Colonic mucosa (tissue), 4 donors: ENCODE measurements at regions not wholly inside any gene's neighbourhood (a gene's known extent, or its start where the extent isn't known, plus 50 kb on each side); places are given as distances from the start of the nearest gene placed in this dataset.
"Not testable (repeated sequence)": the region's sequence is repeated elsewhere in the genome, so short reads cannot be mapped to it uniquely, and the experiment has no call there.

ENCODE experiments used
- DNase-seq: peaks from one replicate; pipeline ENCODE4 v3.0.0-alpha.2; 2020
- H3K27ac ChIP-seq: fragments of 200-600 bp; one replicate; pipeline ENCODE4 v1.8.0; 2021
- H3K27me3 ChIP-seq: fragments of 200-600 bp; one replicate; pipeline ENCODE4 v1.8.0; 2021
- H3K36me3 ChIP-seq: fragments of 200-600 bp; one replicate; pipeline ENCODE4 v1.8.0; 2021
- H3K4me1 ChIP-seq: fragments of 200-600 bp; one replicate; pipeline ENCODE4 v1.8.0; 2021; ENCODE audit warnings: mild to moderate bottlenecking
- H3K4me3 ChIP-seq: fragments of 200-600 bp; one replicate; pipeline ENCODE4 v1.8.0; 2021
- H3K9ac ChIP-seq, 2 donors: one replicate each; pipeline ENCODE4 v1.7.0; 2013; ENCODE audit warnings: control low read depth in 2 of 2, low read depth in 2 of 2, low read length in 2 of 2
- H3K9me3 ChIP-seq: fragments of 200-600 bp; one replicate; pipeline ENCODE4 v1.8.0; 2021
- intact Hi-C: fragments of 100-400 bp; cut with DNase I; formaldehyde crosslinking; loops from one replicate; pipeline ENCODE4 v1.14.1; 2022
- TF ChIP-seq, protein P1 (sequence below): fragments of 200-600 bp; IDR thresholded peaks from one replicate; pipeline ENCODE4 v1.8.0; 2022; ENCODE audit warnings: antibody characterized with exemption, mild to moderate bottlenecking
- donor health status: healthy.
- donor health status: DM: no; HTN: no; CAD: no.
- donor health status: DM: no; HTN: no; CAD: no.

GRCh38 chr15:31710806-31711205 lies 319.5 kb upstream of the CHRNA7 start:
- H3K4me3 ChIP-seq, DNase-seq, H3K27ac ChIP-seq, H3K9me3 ChIP-seq, intact Hi-C loops, H3K9ac ChIP-seq, H3K27me3 ChIP-seq, H3K36me3 ChIP-seq, H3K4me1 ChIP-seq: not testable (repeated sequence)

- H3K9me3 ChIP-seq, DNase-seq, H3K27ac ChIP-seq, H3K9ac ChIP-seq, H3K4me1 ChIP-seq, H3K4me3 ChIP-seq, H3K27me3 ChIP-seq, H3K36me3 ChIP-seq, intact Hi-C loops: not testable (repeated sequence)
These were observed 315.1 kb upstream of the CHRNA7 start for GRCh38 chr15:31715208-31715607.

DNA sequence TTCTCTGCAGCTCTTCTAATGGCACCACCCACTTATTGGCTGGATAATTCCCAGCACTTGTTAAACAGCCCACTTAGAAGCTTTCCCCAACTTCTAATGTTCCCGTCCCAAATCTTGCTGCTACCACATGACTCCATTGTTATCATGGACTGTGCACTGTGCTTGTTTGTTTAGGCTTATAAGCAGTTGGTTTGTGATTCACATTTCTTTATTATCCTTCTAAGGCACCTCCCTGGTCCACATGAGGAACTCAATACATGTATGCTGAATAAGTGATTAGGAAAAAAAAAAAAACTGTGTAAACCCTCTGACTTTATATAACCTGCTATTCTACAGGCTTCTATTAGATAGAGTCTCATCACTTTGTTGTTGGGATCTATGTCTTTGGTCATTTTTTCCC lies 311.7 kb upstream of the CHRNA7 start:
- H3K27me3 ChIP-seq, H3K27ac ChIP-seq, DNase-seq, H3K4me3 ChIP-seq, H3K9me3 ChIP-seq, H3K9ac ChIP-seq, H3K4me1 ChIP-seq, H3K36me3 ChIP-seq, intact Hi-C loops: not testable (repeated sequence)

- H3K9me3 ChIP-seq, H3K27ac ChIP-seq, intact Hi-C loops, H3K9ac ChIP-seq, H3K4me1 ChIP-seq, DNase-seq, H3K27me3 ChIP-seq, H3K4me3 ChIP-seq, H3K36me3 ChIP-seq: not testable (repeated sequence)
These were observed 310.8 kb upstream of the CHRNA7 start for GRCh38 chr15:31719396-31720022.

- DNase-seq, H3K4me1 ChIP-seq, H3K36me3 ChIP-seq, H3K4me3 ChIP-seq, H3K9me3 ChIP-seq, H3K9ac ChIP-seq, H3K27ac ChIP-seq, intact Hi-C loops, H3K27me3 ChIP-seq: not testable (repeated sequence)
These were observed 307.3 kb upstream of the CHRNA7 start for GRCh38 chr15:31723019-31723418.

- H3K9me3 ChIP-seq, H3K36me3 ChIP-seq, H3K9ac ChIP-seq, DNase-seq, H3K27ac ChIP-seq, H3K4me3 ChIP-seq, intact Hi-C loops, H3K27me3 ChIP-seq, H3K4me1 ChIP-seq: not testable (repeated sequence)
These were observed 305.4 kb upstream of the CHRNA7 start for GRCh38 chr15:31724903-31725302.

DNA sequence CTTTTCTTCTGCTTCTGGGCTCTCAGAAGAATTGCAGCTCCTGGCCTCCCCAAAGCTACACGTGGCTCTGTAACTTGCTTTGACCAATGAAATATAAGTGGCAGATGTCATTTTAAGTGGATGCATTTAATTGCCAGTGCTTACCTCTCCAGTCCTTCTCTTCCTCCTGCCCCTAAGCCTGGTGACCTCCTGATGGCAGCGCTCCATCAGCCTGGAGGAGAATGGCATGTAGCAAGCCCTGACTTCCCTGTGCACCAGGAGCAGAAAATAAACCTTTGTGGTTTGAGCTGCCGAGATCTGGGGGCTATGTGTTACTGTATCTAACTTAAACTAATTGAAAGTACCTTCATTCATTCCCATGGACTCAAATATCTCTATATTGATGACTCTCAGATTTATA lies 304.7 kb upstream of the CHRNA7 start:
- H3K9me3 ChIP-seq, DNase-seq, H3K4me1 ChIP-seq, H3K9ac ChIP-seq, H3K27ac ChIP-seq, H3K4me3 ChIP-seq, H3K27me3 ChIP-seq, intact Hi-C loops, H3K36me3 ChIP-seq: not testable (repeated sequence)

GRCh38 chr15:31727612-31728011 lies 302.7 kb upstream of the CHRNA7 start:
- DNase-seq: no peak
- Histone ChIP-seq H3K27me3 (no peaks in the 10 kb centered on the region), H3K9ac (no peak overlapping the region), H3K4me3 (no peak overlapping the region), H3K4me1 (no peaks in the 10 kb centered on the region), H3K27ac (no peak overlapping the region), H3K36me3 (no peaks in the 10 kb centered on the region), H3K9me3 (no peaks in the 10 kb centered on the region)
- TF ChIP-seq, protein P1, sequence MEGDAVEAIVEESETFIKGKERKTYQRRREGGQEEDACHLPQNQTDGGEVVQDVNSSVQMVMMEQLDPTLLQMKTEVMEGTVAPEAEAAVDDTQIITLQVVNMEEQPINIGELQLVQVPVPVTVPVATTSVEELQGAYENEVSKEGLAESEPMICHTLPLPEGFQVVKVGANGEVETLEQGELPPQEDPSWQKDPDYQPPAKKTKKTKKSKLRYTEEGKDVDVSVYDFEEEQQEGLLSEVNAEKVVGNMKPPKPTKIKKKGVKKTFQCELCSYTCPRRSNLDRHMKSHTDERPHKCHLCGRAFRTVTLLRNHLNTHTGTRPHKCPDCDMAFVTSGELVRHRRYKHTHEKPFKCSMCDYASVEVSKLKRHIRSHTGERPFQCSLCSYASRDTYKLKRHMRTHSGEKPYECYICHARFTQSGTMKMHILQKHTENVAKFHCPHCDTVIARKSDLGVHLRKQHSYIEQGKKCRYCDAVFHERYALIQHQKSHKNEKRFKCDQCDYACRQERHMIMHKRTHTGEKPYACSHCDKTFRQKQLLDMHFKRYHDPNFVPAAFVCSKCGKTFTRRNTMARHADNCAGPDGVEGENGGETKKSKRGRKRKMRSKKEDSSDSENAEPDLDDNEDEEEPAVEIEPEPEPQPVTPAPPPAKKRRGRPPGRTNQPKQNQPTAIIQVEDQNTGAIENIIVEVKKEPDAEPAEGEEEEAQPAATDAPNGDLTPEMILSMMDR: no peak
- intact Hi-C loops: no loop called here

- TF ChIP-seq, protein P1: no peak
- Histone ChIP-seq H3K9ac (no peak overlapping the region), H3K4me3 (no peak overlapping the region), H3K9me3 (no peaks in the 10 kb centered on the region), H3K27ac (no peak overlapping the region), H3K4me1 (no peaks in the 10 kb centered on the region), H3K27me3 (no peaks in the 10 kb centered on the region), H3K36me3 (no peaks in the 10 kb centered on the region)
- DNase-seq: no peak
- intact Hi-C loops: no loop called here
These were observed 297.6 kb upstream of the CHRNA7 start for GRCh38 chr15:31732726-31733125.
